LNCAP (cell line): ENCODE measurements at regions not wholly inside any gene's neighbourhood (a gene's known extent, or its start where the extent isn't known, plus 50 kb on each side); places are given as distances from the start of the nearest gene placed in this dataset.

ENCODE experiments used
- TF ChIP-seq, protein P1 (sequence below): fragments of 450-650 bp; IDR thresholded peaks from 2 replicates; pipeline ENCODE4 v1.5.1; 2017; ENCODE audit warnings: mild to moderate bottlenecking

DNA sequence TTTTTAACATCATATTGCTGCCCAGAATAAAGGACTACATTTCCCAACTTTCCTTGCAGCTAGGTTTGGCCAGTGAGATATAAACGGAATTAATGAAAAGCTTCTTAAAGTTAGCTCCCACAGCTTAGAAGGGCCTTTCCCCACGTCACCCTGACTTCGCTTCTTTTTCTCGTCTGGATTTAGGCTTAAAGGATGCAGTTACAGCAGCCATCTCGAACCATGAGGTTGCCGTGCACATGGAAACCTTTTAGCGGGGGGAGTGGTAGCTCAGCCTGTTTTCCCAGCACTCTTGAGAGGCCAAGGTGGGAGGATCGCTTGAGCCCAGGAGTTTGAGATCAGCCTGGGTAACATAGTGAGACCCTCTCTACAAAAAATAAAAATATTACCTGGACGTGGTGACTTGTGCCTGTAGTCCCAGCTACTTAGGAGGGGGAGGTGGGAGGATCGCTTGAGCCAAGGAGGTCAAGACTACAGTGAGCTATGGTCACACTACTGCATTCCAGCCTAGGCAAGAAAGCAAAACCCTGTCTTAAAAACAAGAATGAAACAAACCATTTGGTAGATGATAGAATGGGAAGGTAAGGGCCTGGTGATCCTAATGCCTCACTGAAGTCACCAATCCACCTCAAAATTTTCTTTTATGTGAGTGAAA, 64.3 kb upstream of the C1GALT1 start:
- TF ChIP-seq, protein P1, sequence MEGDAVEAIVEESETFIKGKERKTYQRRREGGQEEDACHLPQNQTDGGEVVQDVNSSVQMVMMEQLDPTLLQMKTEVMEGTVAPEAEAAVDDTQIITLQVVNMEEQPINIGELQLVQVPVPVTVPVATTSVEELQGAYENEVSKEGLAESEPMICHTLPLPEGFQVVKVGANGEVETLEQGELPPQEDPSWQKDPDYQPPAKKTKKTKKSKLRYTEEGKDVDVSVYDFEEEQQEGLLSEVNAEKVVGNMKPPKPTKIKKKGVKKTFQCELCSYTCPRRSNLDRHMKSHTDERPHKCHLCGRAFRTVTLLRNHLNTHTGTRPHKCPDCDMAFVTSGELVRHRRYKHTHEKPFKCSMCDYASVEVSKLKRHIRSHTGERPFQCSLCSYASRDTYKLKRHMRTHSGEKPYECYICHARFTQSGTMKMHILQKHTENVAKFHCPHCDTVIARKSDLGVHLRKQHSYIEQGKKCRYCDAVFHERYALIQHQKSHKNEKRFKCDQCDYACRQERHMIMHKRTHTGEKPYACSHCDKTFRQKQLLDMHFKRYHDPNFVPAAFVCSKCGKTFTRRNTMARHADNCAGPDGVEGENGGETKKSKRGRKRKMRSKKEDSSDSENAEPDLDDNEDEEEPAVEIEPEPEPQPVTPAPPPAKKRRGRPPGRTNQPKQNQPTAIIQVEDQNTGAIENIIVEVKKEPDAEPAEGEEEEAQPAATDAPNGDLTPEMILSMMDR, result no peak

DNA sequence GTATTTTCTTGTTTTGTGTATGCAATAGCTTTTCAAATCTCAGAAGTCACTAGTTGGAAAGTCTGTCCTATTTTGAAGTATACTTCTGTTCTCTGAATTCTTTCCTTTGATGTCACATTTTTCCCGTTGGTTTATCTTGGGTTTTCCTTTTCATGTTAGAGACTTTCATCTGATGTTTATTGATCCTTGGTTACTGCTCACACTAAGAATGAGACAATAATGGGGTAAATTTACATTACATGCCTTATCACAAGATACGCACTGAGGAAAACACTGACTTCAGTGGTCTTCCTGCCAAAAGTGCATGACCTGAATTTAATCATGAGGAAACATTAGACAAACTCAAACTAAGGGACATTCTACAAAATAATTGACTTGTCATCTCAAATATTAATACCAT, 63.5 kb upstream of the C1GALT1 start:
- TF ChIP-seq, protein P1, result no peak

DNA sequence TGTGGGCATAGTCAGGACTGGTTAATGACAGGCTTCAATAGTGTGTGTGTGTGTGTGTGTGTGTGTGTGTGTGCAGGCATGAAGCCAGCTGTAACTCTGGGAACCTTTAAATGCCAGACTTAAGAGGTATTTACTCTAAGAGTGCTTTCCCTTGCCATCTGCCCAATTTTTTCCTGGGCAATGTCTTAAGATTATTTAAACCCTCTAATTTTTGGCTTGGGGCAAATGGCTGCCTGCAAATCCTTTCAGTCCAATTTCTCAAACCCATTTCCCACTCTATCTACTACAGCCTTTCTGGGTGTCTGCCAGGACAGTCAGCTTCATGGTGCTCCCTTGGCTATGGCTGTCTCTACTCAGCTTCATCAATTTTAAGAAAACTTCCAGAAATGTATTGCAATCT, 62.6 kb upstream of the C1GALT1 start:
- TF ChIP-seq, protein P1, result no peak

DNA sequence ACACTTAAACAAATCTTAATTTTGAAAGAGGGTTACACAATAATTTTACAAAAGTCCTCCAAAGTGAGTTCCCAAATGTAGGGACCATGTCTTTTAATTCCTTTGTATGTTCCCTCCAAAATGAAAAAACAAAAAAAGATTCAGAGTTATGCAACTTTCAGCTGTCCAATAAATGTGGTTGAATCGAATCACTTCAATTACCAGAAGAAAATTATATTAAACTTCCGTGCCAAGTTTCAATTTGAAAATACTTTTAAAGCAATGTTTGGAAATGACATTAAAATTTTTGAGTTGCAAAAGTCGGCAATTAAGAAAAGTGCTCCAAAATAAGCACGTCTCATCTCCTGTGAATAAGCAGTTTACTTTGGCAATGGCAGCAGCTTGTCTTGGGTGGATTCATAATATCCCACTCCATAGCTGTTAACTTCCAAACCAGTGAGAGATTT, 60.3 kb upstream of the C1GALT1 start:
- TF ChIP-seq, protein P1, result no peak

DNA sequence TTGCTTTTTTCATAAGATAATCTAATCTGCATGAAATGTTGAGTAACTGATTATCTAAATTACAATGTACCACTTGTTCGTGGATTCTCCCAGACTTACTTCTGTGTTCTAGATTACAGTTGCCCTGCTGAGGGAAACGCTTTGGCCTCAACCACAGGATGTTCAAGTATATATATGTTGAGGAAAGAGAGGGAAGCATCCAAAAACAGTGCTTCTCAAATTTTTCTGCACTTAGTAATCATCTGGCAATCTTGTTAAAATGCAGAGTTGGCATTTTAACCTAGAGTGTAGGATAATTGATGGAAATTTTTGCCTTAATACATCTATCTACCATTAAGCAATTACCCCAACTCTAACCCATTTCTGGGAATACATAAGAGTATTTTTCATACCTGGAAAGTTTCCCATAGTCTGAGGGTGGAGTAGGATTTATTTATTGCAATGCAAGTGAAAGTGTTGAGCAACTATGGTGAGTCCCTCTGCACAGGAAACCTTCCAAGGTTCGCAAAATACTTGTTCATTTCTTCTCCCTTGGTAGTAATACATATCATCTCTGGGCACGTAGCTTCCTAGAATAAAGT, 59.6 kb upstream of the C1GALT1 start:
- TF ChIP-seq, protein P1, result no peak

DNA sequence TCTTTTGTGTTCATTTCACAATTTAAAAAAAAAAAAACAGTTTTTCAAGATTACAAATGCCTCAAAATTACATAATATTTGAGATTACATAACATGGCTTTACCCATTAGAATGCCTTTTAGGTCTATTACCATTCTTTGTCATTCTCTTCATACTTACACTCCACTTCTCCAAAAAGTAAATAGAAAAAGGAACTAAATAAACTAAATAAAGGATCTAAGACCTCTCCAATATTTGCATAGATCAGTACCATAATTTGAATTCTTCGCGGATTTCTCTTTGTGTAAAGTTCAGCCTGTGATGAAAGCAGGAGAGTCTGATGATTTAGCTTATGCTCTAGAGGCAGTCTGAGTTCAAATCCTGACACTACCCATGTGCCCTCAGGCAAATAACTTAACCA, 56.4 kb upstream of the C1GALT1 start:
- TF ChIP-seq, protein P1, result no peak

DNA sequence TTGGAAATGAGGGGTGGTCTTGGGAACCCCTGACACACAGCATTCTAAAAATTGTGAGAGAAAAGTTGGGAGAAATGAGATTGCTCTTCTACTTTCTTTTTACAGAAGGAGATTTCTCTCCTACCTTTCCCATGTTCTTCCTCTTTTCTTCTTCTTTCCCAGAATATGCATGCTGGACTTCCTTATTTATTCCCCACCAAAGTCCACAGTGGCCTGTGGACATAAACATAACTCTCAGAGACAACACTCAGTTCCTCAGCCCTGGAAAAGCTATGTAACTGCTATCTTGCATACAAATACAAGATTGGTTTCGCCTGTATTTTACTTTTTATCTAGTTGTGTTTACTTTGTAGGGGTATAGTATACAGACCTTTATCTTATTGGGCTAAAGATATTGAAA, 54.6 kb upstream of the C1GALT1 start:
- TF ChIP-seq, protein P1, result no peak
